Mesenchymal stem cell (in vitro differentiated cells and primary cell): ENCODE measurements at regions not wholly inside any gene's neighbourhood (a gene's known extent, or its start where the extent isn't known, plus 50 kb on each side); places are given as distances from the start of the nearest gene placed in this dataset.
"Not testable (repeated sequence)": the region's sequence is repeated elsewhere in the genome, so short reads cannot be mapped to it uniquely, and the experiment has no call there.

Experiments
- DNase-seq: peaks from one replicate; pipeline ENCODE4 v3.0.0-alpha.2; 2013
- H2AFZ ChIP-seq: one replicate; pipeline ENCODE4 v1.6.1; 2013; ENCODE audit warnings: low read depth, mild to moderate bottlenecking, control low read depth, inconsistent platforms, low read length, moderate library complexity
- H2AK5ac ChIP-seq: 2 replicates; pipeline ENCODE4 v1.6.1; 2013; ENCODE audit warnings: low read length, moderate library complexity, mild to moderate bottlenecking, inconsistent platforms; ENCODE audit not compliant: severe bottlenecking
- H2BK120ac ChIP-seq: one replicate; pipeline ENCODE4 v1.6.1; 2013; ENCODE audit warnings: low read depth, mild to moderate bottlenecking, inconsistent platforms, low read length, moderate library complexity
- H2BK12ac ChIP-seq, 2 experiments: one replicate each; pipeline ENCODE4 v1.6.1; 2013; ENCODE audit warnings: inconsistent platforms in 2 of 2, low read length in 2 of 2, mild to moderate bottlenecking in 2 of 2, moderate library complexity in 2 of 2, control low read depth in 1 of 2
- H2BK15ac ChIP-seq: one replicate; pipeline ENCODE4 v1.6.1; 2013; ENCODE audit warnings: mild to moderate bottlenecking, low read depth, inconsistent platforms; ENCODE audit not compliant: poor library complexity, severe bottlenecking
- H2BK5ac ChIP-seq: 2 replicates; pipeline ENCODE4 v1.6.1; 2013; ENCODE audit warnings: low read depth, mild to moderate bottlenecking, low read length, control low read depth, inconsistent platforms; ENCODE audit not compliant: poor library complexity, severe bottlenecking
- H3K14ac ChIP-seq, 2 experiments: one replicate each; pipeline ENCODE4 v1.6.1; 2013; ENCODE audit warnings: inconsistent platforms in 2 of 2, low read length in 2 of 2, control low read depth in 1 of 2, mild to moderate bottlenecking in 1 of 2, moderate library complexity in 1 of 2
- H3K18ac ChIP-seq, 2 experiments: one replicate each; pipeline ENCODE4 v1.6.1; 2013; ENCODE audit warnings: inconsistent platforms in 2 of 2, low read length in 2 of 2, control low read depth in 1 of 2, low read depth in 1 of 2, mild to moderate bottlenecking in 1 of 2
- H3K23ac ChIP-seq, 2 experiments: one replicate each; pipeline ENCODE4 v1.6.1; 2013; ENCODE audit warnings: inconsistent platforms in 2 of 2, low read length in 2 of 2, mild to moderate bottlenecking in 2 of 2, moderate library complexity in 2 of 2, control low read depth in 1 of 2
- H3K27ac ChIP-seq: 2 replicates; pipeline ENCODE4 v1.5.1; 2013; ENCODE audit warnings: mild to moderate bottlenecking, moderate library complexity, low read length, control low read depth, inconsistent platforms; ENCODE audit not compliant: poor library complexity, severe bottlenecking
- H3K27me3 ChIP-seq, 2 experiments: 2 replicates each; pipeline versions ENCODE4 v1.6.1 to v1.7.0; 2013; ENCODE audit warnings: low read length in 2 of 2, mild to moderate bottlenecking in 2 of 2, moderate library complexity in 2 of 2, control low read depth in 1 of 2, inconsistent platforms in 1 of 2; ENCODE audit not compliant: control insufficient read depth in 1 of 2, insufficient read depth in 1 of 2
- H3K36me3 ChIP-seq, 2 experiments: 2 replicates each; pipeline versions ENCODE4 v1.6.1 to v1.7.0; 2013; ENCODE audit warnings: low read length in 2 of 2, control low read depth in 1 of 2, inconsistent platforms in 1 of 2, low read depth in 1 of 2, mild to moderate bottlenecking in 1 of 2; ENCODE audit not compliant: insufficient read depth in 2 of 2, control insufficient read depth in 1 of 2
- H3K4ac ChIP-seq, 2 experiments: one replicate each; pipeline ENCODE4 v1.6.1; 2013; ENCODE audit warnings: inconsistent platforms in 2 of 2, low read length in 2 of 2, mild to moderate bottlenecking in 2 of 2, moderate library complexity in 2 of 2, control low read depth in 1 of 2, low read depth in 1 of 2
- H3K4me1 ChIP-seq: 2 replicates; pipeline ENCODE4 v1.6.1; 2013; ENCODE audit warnings: low read depth, low read length, control low read depth; ENCODE audit not compliant: control insufficient read depth, insufficient read depth
- H3K4me2 ChIP-seq: 2 replicates; pipeline ENCODE4 v1.6.1; 2013; ENCODE audit warnings: low read length, mild to moderate bottlenecking, inconsistent platforms; ENCODE audit not compliant: poor library complexity, severe bottlenecking
- H3K4me3 ChIP-seq, 2 experiments: 2 replicates each; pipeline versions ENCODE4 v1.5.1 to v1.7.0; 2013; ENCODE audit warnings: low read length in 2 of 2, mild to moderate bottlenecking in 2 of 2, control low read depth in 1 of 2, low read depth in 1 of 2; ENCODE audit not compliant: insufficient read depth in 1 of 2
- H3K79me1 ChIP-seq: replicated peaks from 2 replicates; pipeline ENCODE4 v1.6.1; 2013; ENCODE audit warnings: mild to moderate bottlenecking, control low read depth, low read length, inconsistent platforms; ENCODE audit not compliant: poor library complexity, severe bottlenecking
- H3K9ac ChIP-seq: 2 replicates; pipeline ENCODE4 v1.7.0; 2013; ENCODE audit warnings: mild to moderate bottlenecking, low read length, moderate library complexity
- H3K9me3 ChIP-seq: 2 replicates; pipeline ENCODE4 v1.7.0; 2013; ENCODE audit warnings: mild to moderate bottlenecking, low read length; ENCODE audit not compliant: control insufficient read depth
- H4K8ac ChIP-seq: one replicate; pipeline ENCODE4 v1.6.1; 2013; ENCODE audit warnings: inconsistent platforms, mild to moderate bottlenecking, low read length, moderate library complexity
- H4K91ac ChIP-seq: one replicate; pipeline ENCODE4 v1.6.1; 2013; ENCODE audit warnings: mild to moderate bottlenecking, low read length, inconsistent platforms
- WGBS: methylation state at CpG from one replicate; pipeline ENCODE4 v1.1.7; 2013; ENCODE audit warnings: mixed read lengths; 5-methylcytosine and 5-hydroxymethylcytosine counted together

DNA sequence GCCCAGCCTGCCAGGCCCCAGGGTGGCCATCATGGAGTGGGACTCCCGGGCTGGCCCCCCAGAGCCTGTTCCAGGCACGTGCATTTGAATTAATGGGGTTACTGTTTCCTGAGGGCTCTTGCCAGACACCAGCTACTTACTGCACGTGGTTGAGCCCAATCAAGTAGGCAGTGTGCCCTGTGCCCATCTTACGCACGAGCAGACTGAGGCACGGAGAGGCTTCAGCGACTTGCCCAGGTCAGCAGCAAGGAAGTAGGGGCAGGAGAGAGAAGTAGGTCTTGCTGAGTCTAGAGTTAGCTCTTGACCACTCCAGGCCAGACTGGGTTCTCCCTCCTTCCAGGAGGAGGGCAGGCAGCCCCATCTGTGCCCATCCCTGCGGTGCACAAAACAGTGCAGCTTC lies 67.7 kb downstream of the DIO3 start:
- Histone ChIP-seq H3K9me3 (no peaks in the 10 kb centered on the region), H2AK5ac (no peak overlapping the region), H2BK12ac (peak overlapping the region in 1 of 2 experiments; percentile 0), H2BK5ac (no peak overlapping the region), H3K27me3 (peaks cover 19 to 70% of the 10 kb centered on the region in 2 experiments), H2BK15ac (no peak overlapping the region), H3K27ac (no peak overlapping the region), H3K4me3 (no peak overlapping the region), H3K36me3 (no peaks in the 10 kb centered on the region), H3K4ac (no peak overlapping the region), H3K18ac (peak overlapping the region in 1 of 2 experiments; percentile 67), H3K4me1 (peaks cover 6% of the 10 kb centered on the region), H3K23ac (no peak overlapping the region), H4K8ac (peak overlapping the region; percentile 86), H3K79me1 (no peaks in the 10 kb centered on the region), H3K14ac (no peak overlapping the region), H4K91ac (no peak overlapping the region), H3K9ac (peak overlapping the region; percentile 68), H2AFZ (no peak overlapping the region), H2BK120ac (no peak overlapping the region), H3K4me2 (no peak overlapping the region)
- 88% methylated on average over 8 of the region's 8 CpGs for WGBS
- no peak for DNase-seq

DNA sequence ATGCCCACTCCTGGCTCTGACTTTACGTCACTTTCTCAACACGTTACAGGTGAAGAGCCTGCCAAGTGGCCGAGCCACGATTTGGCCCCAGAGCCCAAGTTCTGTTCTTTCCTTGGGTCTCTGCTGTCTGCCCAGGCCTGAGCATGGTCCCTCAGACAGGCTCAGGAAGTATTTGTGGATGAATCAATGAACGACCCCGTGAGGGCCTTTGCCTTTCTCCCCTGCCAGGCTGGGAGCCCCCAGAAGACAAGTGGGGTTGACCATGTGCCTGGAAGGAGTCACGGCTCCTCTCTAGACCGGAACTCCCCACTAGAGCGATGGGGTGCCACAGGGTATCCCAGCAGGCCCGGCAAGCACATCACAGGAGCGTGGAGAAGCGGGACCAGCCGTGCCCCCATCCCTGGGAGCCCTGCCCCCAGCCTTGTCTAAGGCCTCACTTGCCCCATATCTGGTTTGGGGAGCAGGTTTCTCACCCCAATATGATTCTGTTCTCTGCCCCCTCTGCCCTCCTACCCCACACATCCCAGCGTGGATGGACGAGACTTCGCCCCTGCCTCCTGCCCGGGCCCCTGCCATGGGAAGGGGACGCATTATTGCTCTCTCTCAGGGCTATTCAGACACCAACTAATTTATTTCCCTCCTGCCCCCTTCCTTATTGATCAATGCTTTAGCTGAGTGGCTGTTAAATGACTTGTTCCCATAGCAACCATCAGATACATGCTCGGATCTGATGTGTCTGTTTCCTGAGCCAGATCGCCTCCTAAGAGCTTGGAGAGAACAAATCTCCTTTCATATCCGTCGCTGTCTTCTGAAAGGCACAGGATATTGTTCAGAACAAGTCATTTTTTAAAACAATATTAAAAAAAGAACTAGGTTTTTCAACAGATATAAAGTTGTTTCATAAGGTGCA lies 69.0 kb downstream of the DIO3 start:
- H3K4ac ChIP-seq: no peak overlapping the region
- no peak overlapping the region for H3K27ac ChIP-seq
- H2AK5ac ChIP-seq: no peak overlapping the region
- no peaks in the 10 kb centered on the region for H3K79me1 ChIP-seq
- H3K4me1 ChIP-seq: peaks cover 3% of the 10 kb centered on the region
- no peak overlapping the region for H3K4me3 ChIP-seq
- H4K91ac ChIP-seq: no peak overlapping the region
- H2BK5ac ChIP-seq: no peak overlapping the region
- H2AFZ ChIP-seq: no peak overlapping the region
- no peak overlapping the region for H2BK15ac ChIP-seq
- H3K9me3 ChIP-seq: no peaks in the 10 kb centered on the region
- no peak overlapping the region for H3K14ac ChIP-seq
- no peak overlapping the region for H2BK12ac ChIP-seq
- H3K9ac ChIP-seq: no peak overlapping the region
- H4K8ac ChIP-seq: no peak overlapping the region
- 71% methylated on average over 20 of the region's 22 CpGs for WGBS
- no peak overlapping the region for H3K4me2 ChIP-seq
- H3K23ac ChIP-seq: no peak overlapping the region
- H3K18ac ChIP-seq: no peak overlapping the region
- no peaks in the 10 kb centered on the region for H3K36me3 ChIP-seq
- no peak overlapping the region for H2BK120ac ChIP-seq
- DNase-seq: no peak
- H3K27me3 ChIP-seq: peaks cover 16 to 64% of the 10 kb centered on the region in 2 experiments

- no peak overlapping the region for H3K4me2 ChIP-seq
- no peak overlapping the region for H4K91ac ChIP-seq
- no peak overlapping the region for H3K18ac ChIP-seq
- no peak for DNase-seq
- no peak overlapping the region for H3K4me3 ChIP-seq
- H4K8ac ChIP-seq: no peak overlapping the region
- WGBS: 74% methylated on average over 2 of the region's 3 CpGs
- peaks cover 3% of the 10 kb centered on the region for H3K4me1 ChIP-seq
- no peaks in the 10 kb centered on the region for H3K9me3 ChIP-seq
- H3K23ac ChIP-seq: no peak overlapping the region
- no peaks in the 10 kb centered on the region for H3K79me1 ChIP-seq
- H2BK120ac ChIP-seq: no peak overlapping the region
- H2AK5ac ChIP-seq: no peak overlapping the region
- H2BK5ac ChIP-seq: no peak overlapping the region
- H3K36me3 ChIP-seq: no peaks in the 10 kb centered on the region
- no peak overlapping the region for H2BK15ac ChIP-seq
- H3K27ac ChIP-seq: no peak overlapping the region
- H3K4ac ChIP-seq: no peak overlapping the region
- H2BK12ac ChIP-seq: no peak overlapping the region
- H3K27me3 ChIP-seq: peaks cover 10 to 65% of the 10 kb centered on the region in 2 experiments
- H2AFZ ChIP-seq: no peak overlapping the region
- no peak overlapping the region for H3K9ac ChIP-seq
- no peak overlapping the region for H3K14ac ChIP-seq
Observed at GRCh38 chr14:101631199-101631598, 69.9 kb downstream of the DIO3 start.

DNA sequence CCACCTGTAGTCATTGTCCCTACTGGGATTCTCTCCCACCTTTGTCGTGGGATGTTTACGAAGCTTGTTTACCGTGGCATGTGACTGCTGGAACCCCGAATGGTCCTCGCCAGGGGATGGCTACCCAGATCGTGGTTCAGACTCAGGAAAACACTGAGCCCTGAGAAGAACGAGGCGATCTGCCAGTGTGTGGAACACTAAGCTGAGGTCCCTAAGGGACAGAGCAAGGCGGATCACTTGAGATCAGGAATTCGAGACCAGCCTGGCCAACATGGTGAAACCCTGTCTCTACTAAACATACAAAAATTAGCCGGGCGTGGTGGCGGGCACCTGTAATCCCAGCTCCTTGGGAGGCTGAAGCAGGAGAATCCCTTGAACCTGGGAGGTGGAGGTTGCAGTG lies 70.7 kb downstream of the DIO3 start:
- not testable (repeated sequence) for H3K4ac ChIP-seq, H3K4me1 ChIP-seq, H2BK120ac ChIP-seq, H3K27ac ChIP-seq, H4K91ac ChIP-seq, H2AFZ ChIP-seq, H3K18ac ChIP-seq, H3K14ac ChIP-seq, H3K9me3 ChIP-seq, H3K79me1 ChIP-seq, H2BK5ac ChIP-seq, H2BK15ac ChIP-seq, H4K8ac ChIP-seq, H3K36me3 ChIP-seq, DNase-seq, H3K4me2 ChIP-seq, H3K23ac ChIP-seq, H3K4me3 ChIP-seq, H3K9ac ChIP-seq, H2BK12ac ChIP-seq, H2AK5ac ChIP-seq
- peaks cover 5 to 58% of the 10 kb centered on the region in 2 experiments for H3K27me3 ChIP-seq
- WGBS: 92% methylated on average over 13 of the region's 13 CpGs
